C4-2B (cell line): ENCODE measurements at regions not wholly inside any gene's neighbourhood (a gene's known extent, or its start where the extent isn't known, plus 50 kb on each side); places are given as distances from the start of the nearest gene placed in this dataset.
A peak's percentile ranks its signal among the peaks of the same experiment; 100 is the strongest.

Experiments
- H3K27ac ChIP-seq: fragments of 450-650 bp; 2 replicates; pipeline ENCODE4 v1.5.1; 2017
- CTCF ChIP-seq: fragments of 450-650 bp; conservative IDR thresholded peaks from 2 replicates; pipeline ENCODE4 v1.5.1; 2017; ENCODE audit warnings: mild to moderate bottlenecking
- ZFX ChIP-seq: fragments of 450-650 bp; IDR thresholded peaks from 2 replicates; pipeline ENCODE4 v1.6.1; 2017

DNA sequence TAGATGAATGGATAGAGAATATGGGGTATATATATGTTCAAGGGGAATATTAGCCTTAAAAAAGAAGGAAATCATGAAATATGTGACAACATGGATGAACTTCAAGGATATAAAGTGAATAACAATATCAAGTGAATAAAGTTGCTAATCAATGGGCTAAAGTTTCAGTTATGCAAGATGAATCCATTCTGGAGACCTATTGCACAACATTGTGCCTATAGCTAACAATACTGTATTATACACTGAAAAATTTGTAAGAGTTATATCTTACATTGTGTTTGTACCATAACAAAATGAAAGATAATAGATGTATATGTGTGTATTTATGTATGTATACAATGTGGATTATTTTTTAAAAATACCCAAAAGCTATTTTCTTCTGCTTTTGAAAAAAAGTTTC is 96.3 kb upstream of the DPYD start:
- no peak overlapping the region for H3K27ac ChIP-seq
- no peak for TF ChIP-seq ZFX
- no peak for TF ChIP-seq CTCF

GRCh38 chr1:98008373-98008772 is 87.5 kb upstream of the DPYD start:
- TF ChIP-seq ZFX: no peak
- TF ChIP-seq CTCF: no peak
- H3K27ac ChIP-seq: no peak overlapping the region

DNA sequence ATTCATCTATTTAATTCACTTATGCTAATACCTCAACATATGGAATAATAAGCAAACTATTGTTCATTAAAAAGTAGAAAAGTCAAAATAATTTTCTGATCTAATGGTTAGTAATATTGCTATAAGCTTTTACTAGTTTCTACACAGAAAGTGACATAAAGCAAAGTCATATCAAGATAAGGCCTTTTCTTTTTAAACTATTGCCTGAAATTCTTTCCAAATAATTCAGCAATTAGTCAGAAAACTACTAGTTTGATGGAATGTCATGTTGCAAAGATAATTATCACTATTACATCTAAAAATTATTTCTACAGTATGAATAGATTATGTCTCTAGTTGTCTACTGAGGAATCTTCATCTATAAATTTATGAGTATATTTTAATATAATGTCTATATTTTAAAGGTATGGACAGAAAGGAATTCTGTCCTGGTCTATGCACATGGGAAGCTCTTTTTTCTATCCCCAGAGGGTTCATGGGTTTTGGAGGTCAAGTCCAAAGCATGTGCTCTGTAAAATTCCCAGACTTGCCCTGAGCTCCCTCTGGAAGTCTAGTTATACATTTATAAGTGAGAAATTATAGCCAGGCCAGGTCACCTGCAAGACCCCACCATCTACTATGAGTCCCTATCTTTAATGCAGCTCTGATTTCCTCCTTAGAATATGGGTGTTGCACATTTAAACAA is 84.6 kb upstream of the DPYD start:
- H3K27ac ChIP-seq: no peak overlapping the region
- TF ChIP-seq CTCF (no peak), ZFX (no peak)

- no peak overlapping the region for H3K27ac ChIP-seq
- TF ChIP-seq CTCF (no peak), ZFX (no peak)
Measured at GRCh38 chr1:98003442-98003841, 82.6 kb upstream of the DPYD start.

DNA sequence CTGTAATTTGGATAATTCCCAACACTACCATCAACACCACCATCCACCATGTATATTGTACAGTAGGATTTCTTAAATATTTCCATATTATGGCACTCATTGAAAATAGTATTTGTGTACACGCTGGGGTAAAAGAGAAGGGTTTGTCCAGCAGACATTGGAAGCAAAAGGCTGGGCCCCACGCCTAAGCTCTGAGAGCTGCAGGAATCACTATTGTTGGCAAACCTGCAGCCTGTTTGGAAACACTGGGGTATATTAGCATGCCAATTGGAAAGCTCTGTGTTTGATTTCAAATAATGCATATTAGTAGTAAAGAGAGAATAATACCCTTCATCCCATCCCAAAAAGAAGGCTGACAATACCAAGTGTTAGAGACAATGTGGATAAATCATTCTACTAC is 81.5 kb upstream of the DPYD start:
- no peak overlapping the region for H3K27ac ChIP-seq
- TF ChIP-seq CTCF: no peak
- no peak for TF ChIP-seq ZFX

- no peak overlapping the region for H3K27ac ChIP-seq
Measured at GRCh38 chr1:98001764-98002163, 80.9 kb upstream of the DPYD start.

GRCh38 chr1:97999320-97999719 is 78.5 kb upstream of the DPYD start:
- TF ChIP-seq CTCF (no peak), ZFX (no peak)
- H3K27ac ChIP-seq: no peak overlapping the region

More at GRCh38 chr1:98001764-98002163, 80.9 kb upstream of the DPYD start:
- TF ChIP-seq CTCF: peak; percentile 39
- TF ChIP-seq ZFX: no peak
